Hematopoietic multipotent progenitor cell treated with erythropoietin and hydrocortisone succinate and interleukin-3 and kit ligand, for 15 days (in vitro differentiated cells): ENCODE measurements at regions not wholly inside any gene's neighbourhood (a gene's known extent, or its start where the extent isn't known, plus 50 kb on each side); places are given as distances from the start of the nearest gene placed in this dataset.
"Not testable (repeated sequence)": the region's sequence is repeated elsewhere in the genome, so short reads cannot be mapped to it uniquely, and the experiment has no call there.

ENCODE experiments used
- DNase-seq: peaks from one replicate; pipeline ENCODE4 v3.0.0-alpha.2; 2015; ENCODE audit warnings: low spot score

- DNase-seq, result no peak
Observed at GRCh38 chr11:16536513-16536912, 180.2 kb upstream of the SOX6 start.

- no peak for DNase-seq
Observed at GRCh38 chr11:16528639-16529038, 172.3 kb upstream of the SOX6 start.

- no peak for DNase-seq
Observed at GRCh38 chr11:16527525-16528246, 171.3 kb upstream of the SOX6 start.

- DNase-seq, result no peak
Observed at GRCh38 chr11:16526947-16527346, 170.6 kb upstream of the SOX6 start.

GRCh38 chr11:16520713-16521112 is 164.4 kb upstream of the SOX6 start:
- not testable (repeated sequence) for DNase-seq

- no peak for DNase-seq
Observed at GRCh38 chr11:16512899-16513241, 156.5 kb upstream of the SOX6 start.

GRCh38 chr11:16512198-16512898 is 156.0 kb upstream of the SOX6 start:
- DNase-seq, result no peak

- DNase-seq, result no peak
Observed at GRCh38 chr11:16511116-16512114, 155.1 kb upstream of the SOX6 start.

GRCh38 chr11:16505481-16505880 is 149.1 kb upstream of the SOX6 start:
- no peak for DNase-seq

- DNase-seq, result not testable (repeated sequence)
Observed at GRCh38 chr11:16503891-16504290, 147.5 kb upstream of the SOX6 start.

- DNase-seq, result no peak
Observed at GRCh38 chr11:16494918-16495691, 138.8 kb upstream of the SOX6 start.

GRCh38 chr11:16484434-16484833 is 128.1 kb upstream of the SOX6 start:
- DNase-seq, result no peak

GRCh38 chr11:16474659-16475058 is 118.3 kb upstream of the SOX6 start:
- no peak for DNase-seq

GRCh38 chr11:16469968-16470367 is 113.6 kb upstream of the SOX6 start:
- DNase-seq, result no peak

GRCh38 chr11:16468735-16469453 is 112.5 kb upstream of the SOX6 start:
- no peak for DNase-seq

GRCh38 chr11:16460508-16460907 is 104.2 kb upstream of the SOX6 start:
- DNase-seq, result no peak

GRCh38 chr11:16456366-16456765 is 100.0 kb upstream of the SOX6 start:
- DNase-seq, result peak; percentile 17

GRCh38 chr11:16454289-16454863 is 98.0 kb upstream of the SOX6 start:
- DNase-seq, result no peak

GRCh38 chr11:16448123-16448717 is 91.9 kb upstream of the SOX6 start:
- no peak for DNase-seq

GRCh38 chr11:16441461-16441860 is 85.1 kb upstream of the SOX6 start:
- no peak for DNase-seq
